Colonic mucosa (tissue), 4 donors: ENCODE measurements at regions not wholly inside any gene's neighbourhood (a gene's known extent, or its start where the extent isn't known, plus 50 kb on each side); places are given as distances from the start of the nearest gene placed in this dataset.

ENCODE experiments used
- DNase-seq: peaks from one replicate; pipeline ENCODE4 v3.0.0-alpha.2; 2020
- H3K27ac ChIP-seq: fragments of 200-600 bp; one replicate; pipeline ENCODE4 v1.8.0; 2021
- H3K27me3 ChIP-seq: fragments of 200-600 bp; one replicate; pipeline ENCODE4 v1.8.0; 2021
- H3K36me3 ChIP-seq: fragments of 200-600 bp; one replicate; pipeline ENCODE4 v1.8.0; 2021
- H3K4me1 ChIP-seq: fragments of 200-600 bp; one replicate; pipeline ENCODE4 v1.8.0; 2021; ENCODE audit warnings: mild to moderate bottlenecking
- H3K4me3 ChIP-seq: fragments of 200-600 bp; one replicate; pipeline ENCODE4 v1.8.0; 2021
- H3K9ac ChIP-seq, 2 donors: one replicate each; pipeline ENCODE4 v1.7.0; 2013; ENCODE audit warnings: control low read depth in 2 of 2, low read depth in 2 of 2, low read length in 2 of 2
- H3K9me3 ChIP-seq: fragments of 200-600 bp; one replicate; pipeline ENCODE4 v1.8.0; 2021
- CTCF ChIP-seq: fragments of 200-600 bp; IDR thresholded peaks from one replicate; pipeline ENCODE4 v1.8.0; 2022; ENCODE audit warnings: antibody characterized with exemption, mild to moderate bottlenecking
- intact Hi-C: fragments of 100-400 bp; cut with DNase I; formaldehyde crosslinking; loops from one replicate; pipeline ENCODE4 v1.14.1; 2022
- donor health status: healthy.
- donor health status: DM: no; HTN: no; CAD: no.
- donor health status: DM: no; HTN: no; CAD: no.

GRCh38 chr16:73872856-73873255 is 423.8 kb upstream of the PSMD7 start:
- intact Hi-C loops: no loop called here
- H3K36me3 ChIP-seq: no peaks in the 10 kb centered on the region
- no peak for DNase-seq
- H3K4me3 ChIP-seq: no peak overlapping the region
- no peak overlapping the region for H3K27ac ChIP-seq
- H3K9me3 ChIP-seq: no peaks in the 10 kb centered on the region
- H3K27me3 ChIP-seq: no peaks in the 10 kb centered on the region
- TF ChIP-seq CTCF: no peak
- H3K9ac ChIP-seq: no peak overlapping the region
- no peaks in the 10 kb centered on the region for H3K4me1 ChIP-seq

- intact Hi-C loops: no loop called here
- Histone ChIP-seq H3K4me3 (no peak overlapping the region), H3K9ac (no peak overlapping the region), H3K36me3 (no peaks in the 10 kb centered on the region), H3K27ac (no peak overlapping the region), H3K9me3 (no peaks in the 10 kb centered on the region), H3K27me3 (no peaks in the 10 kb centered on the region), H3K4me1 (no peaks in the 10 kb centered on the region)
- no peak for TF ChIP-seq CTCF
- DNase-seq: no peak
These were observed 425.4 kb upstream of the PSMD7 start for GRCh38 chr16:73871088-73871733.

GRCh38 chr16:73869126-73869525 is 427.5 kb upstream of the PSMD7 start:
- DNase-seq: no peak
- Histone ChIP-seq H3K4me1 (no peaks in the 10 kb centered on the region), H3K9me3 (no peaks in the 10 kb centered on the region), H3K36me3 (no peaks in the 10 kb centered on the region), H3K4me3 (no peak overlapping the region), H3K9ac (no peak overlapping the region), H3K27me3 (no peaks in the 10 kb centered on the region), H3K27ac (no peak overlapping the region)
- TF ChIP-seq CTCF: no peak
- intact Hi-C loops: no loop called here

GRCh38 chr16:73864868-73865267 is 431.7 kb upstream of the PSMD7 start:
- no peaks in the 10 kb centered on the region for H3K4me1 ChIP-seq
- no peaks in the 10 kb centered on the region for H3K27me3 ChIP-seq
- no peaks in the 10 kb centered on the region for H3K9me3 ChIP-seq
- TF ChIP-seq CTCF: no peak
- H3K4me3 ChIP-seq: no peak overlapping the region
- no peaks in the 10 kb centered on the region for H3K36me3 ChIP-seq
- DNase-seq: no peak
- H3K27ac ChIP-seq: no peak overlapping the region
- intact Hi-C loops: no loop called here
- no peak overlapping the region for H3K9ac ChIP-seq

- no peaks in the 10 kb centered on the region for H3K27me3 ChIP-seq
- no peak overlapping the region for H3K27ac ChIP-seq
- TF ChIP-seq CTCF: no peak
- intact Hi-C loops: no loop called here
- no peaks in the 10 kb centered on the region for H3K9me3 ChIP-seq
- H3K36me3 ChIP-seq: no peaks in the 10 kb centered on the region
- DNase-seq: no peak
- no peaks in the 10 kb centered on the region for H3K4me1 ChIP-seq
- H3K9ac ChIP-seq: no peak overlapping the region
- H3K4me3 ChIP-seq: no peak overlapping the region
These were observed 438.3 kb upstream of the PSMD7 start for GRCh38 chr16:73858326-73858725.
